Psoas muscle (tissue), 7 donors: ENCODE measurements at regions not wholly inside any gene's neighbourhood (a gene's known extent, or its start where the extent isn't known, plus 50 kb on each side); places are given as distances from the start of the nearest gene placed in this dataset.
"Not testable (repeated sequence)": the region's sequence is repeated elsewhere in the genome, so short reads cannot be mapped to it uniquely, and the experiment has no call there.

Experiments used
- ATAC-seq, 4 donors: fragments of 200-7000 bp; cut with Tn5 transposase; one replicate each; pipeline ENCODE4 v1.9.1; 2020; ENCODE audit warnings: moderate library complexity in 3 of 4, mild to moderate bottlenecking in 2 of 4
- DNase-seq, 2 donors: peaks; one replicate each; pipeline ENCODE4 v3.0.0-alpha.2; 2020
- H3K27ac ChIP-seq: fragments of 200-600 bp; one replicate; pipeline ENCODE4 v1.8.0; 2022
- H3K27me3 ChIP-seq, 3 donors: fragments of 200-600 bp in 1 of 3; one replicate each; pipeline versions ENCODE4 v1.6.1 to v1.8.0; 2013 to 2022; ENCODE audit warnings: low read length in 2 of 3, mild to moderate bottlenecking in 2 of 3, moderate library complexity in 1 of 3; ENCODE audit not compliant: insufficient read depth in 3 of 3
- H3K36me3 ChIP-seq, 2 donors: fragments of 200-600 bp in 1 of 2; one replicate each; pipeline versions ENCODE4 v1.6.1 to v1.8.0; 2013 to 2022; ENCODE audit warnings: low read depth in 1 of 2, mild to moderate bottlenecking in 1 of 2, moderate library complexity in 1 of 2; ENCODE audit not compliant: insufficient read depth in 1 of 2
- H3K4me1 ChIP-seq: fragments of 200-600 bp; one replicate; pipeline ENCODE4 v1.8.0; 2022
- H3K4me3 ChIP-seq: fragments of 200-600 bp; one replicate; pipeline ENCODE4 v1.8.0; 2022; ENCODE audit warnings: mild to moderate bottlenecking
- H3K9me3 ChIP-seq: fragments of 200-600 bp; one replicate; pipeline ENCODE4 v1.8.0; 2022
- WGBS, 3 donors: extraction: QIAGEN DNeasy Blood & Tissue Kit; methylation state at CpG; one replicate each; pipeline versions ENCODE4 v1.1.6 to v1.1.7; 2013; 5-methylcytosine and 5-hydroxymethylcytosine counted together
- intact Hi-C, 2 donors: fragments of 100-400 bp; cut with DNase I; formaldehyde crosslinking; loops; one replicate each; pipeline versions ENCODE4 v1.11.0 to v1.14.2; 2022
- TF ChIP-seq, protein P1 (sequence below): fragments of 200-600 bp; IDR thresholded peaks from one replicate; pipeline ENCODE4 v1.8.0; 2022; ENCODE audit warnings: antibody characterized with exemption
- donor health status: healthy with polysubstance abuse.
- donor health status: DM: no; HTN: no; CAD: no; lungs with moderate emphysema.
- donor health status: Bipolar disorder and iron deficiency.
- donor health status: healthy.
- donor health status: DM: yes; HTN: yes; CAD: no.
- donor health status: DM: no; HTN: no; CAD: no.
- donor health status: DM: yes; HTN: yes; CAD: no.

DNA sequence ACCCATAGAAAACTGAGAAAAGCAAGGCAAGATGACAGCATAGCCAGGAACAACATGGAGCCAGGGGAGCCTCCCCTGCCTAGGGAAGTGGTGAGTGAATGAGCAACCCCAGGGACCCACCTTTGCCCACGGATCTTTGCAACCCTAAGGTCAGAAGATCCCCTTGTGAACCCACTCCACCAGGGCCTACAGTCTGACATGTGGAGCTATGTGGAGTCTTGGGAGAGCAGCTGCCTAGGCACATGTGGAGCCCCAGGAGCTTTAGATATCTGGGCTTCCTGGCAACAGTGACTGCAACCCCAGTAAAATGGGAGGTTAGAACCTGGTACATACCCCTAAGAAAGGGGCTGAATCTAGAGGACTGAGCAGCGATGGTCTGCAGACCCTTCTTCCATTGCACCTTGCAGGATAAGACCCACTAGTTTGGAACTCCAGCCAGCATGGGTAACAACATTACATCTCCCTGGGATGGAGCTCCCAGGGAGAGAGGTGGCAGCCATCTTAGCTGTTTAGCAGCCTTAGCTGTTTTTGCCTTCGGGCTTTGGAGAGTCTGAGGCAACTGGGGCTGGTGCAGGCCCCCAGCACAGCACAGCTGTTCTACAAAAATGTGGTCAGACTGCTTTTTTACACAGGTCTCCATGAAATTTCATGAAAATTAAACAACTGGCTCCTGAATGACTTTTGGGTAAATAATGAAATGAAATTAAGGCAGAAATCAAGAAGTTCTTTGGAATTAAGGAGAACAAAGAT, 104.7 kb upstream of the TRIM2 start:
- WGBS, 3 donors = 78 to 85% (median 81%) methylated on average over 3 of the region's 3 CpGs
- TF ChIP-seq, protein P1, sequence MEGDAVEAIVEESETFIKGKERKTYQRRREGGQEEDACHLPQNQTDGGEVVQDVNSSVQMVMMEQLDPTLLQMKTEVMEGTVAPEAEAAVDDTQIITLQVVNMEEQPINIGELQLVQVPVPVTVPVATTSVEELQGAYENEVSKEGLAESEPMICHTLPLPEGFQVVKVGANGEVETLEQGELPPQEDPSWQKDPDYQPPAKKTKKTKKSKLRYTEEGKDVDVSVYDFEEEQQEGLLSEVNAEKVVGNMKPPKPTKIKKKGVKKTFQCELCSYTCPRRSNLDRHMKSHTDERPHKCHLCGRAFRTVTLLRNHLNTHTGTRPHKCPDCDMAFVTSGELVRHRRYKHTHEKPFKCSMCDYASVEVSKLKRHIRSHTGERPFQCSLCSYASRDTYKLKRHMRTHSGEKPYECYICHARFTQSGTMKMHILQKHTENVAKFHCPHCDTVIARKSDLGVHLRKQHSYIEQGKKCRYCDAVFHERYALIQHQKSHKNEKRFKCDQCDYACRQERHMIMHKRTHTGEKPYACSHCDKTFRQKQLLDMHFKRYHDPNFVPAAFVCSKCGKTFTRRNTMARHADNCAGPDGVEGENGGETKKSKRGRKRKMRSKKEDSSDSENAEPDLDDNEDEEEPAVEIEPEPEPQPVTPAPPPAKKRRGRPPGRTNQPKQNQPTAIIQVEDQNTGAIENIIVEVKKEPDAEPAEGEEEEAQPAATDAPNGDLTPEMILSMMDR = no peak
- Histone ChIP-seq H3K4me1 (no peaks in the 10 kb centered on the region), H3K27me3 (no peaks in the 10 kb centered on the region), H3K9me3 (no peaks in the 10 kb centered on the region), H3K4me3 (no peak overlapping the region), H3K36me3 (no peaks in the 10 kb centered on the region), H3K27ac (no peak overlapping the region)
- DNase-seq (no peak), ATAC-seq (no peak)
- intact Hi-C loops = no loop called here

DNA sequence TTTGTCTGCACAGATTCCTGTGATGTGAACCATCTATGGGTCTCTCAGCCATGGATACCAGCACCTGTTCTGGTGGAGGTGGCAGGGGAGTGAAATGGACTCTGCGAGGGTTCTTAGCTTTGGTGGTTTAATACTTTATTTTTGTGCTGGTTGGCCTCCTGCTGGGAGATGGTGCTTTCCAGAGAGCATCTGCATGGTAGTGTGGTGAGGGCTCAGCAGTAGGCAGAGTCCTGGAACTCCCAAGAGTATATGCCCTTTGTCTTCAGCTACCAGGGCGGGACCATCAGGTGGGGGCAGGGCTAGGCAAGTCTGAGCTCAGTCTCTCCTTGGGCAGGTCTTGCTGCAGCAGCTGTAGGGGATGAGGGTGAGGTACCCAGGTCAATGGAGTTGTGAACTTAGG, 97.5 kb upstream of the TRIM2 start:
- intact Hi-C loops, DNase-seq, H3K36me3 ChIP-seq, H3K4me1 ChIP-seq, H3K9me3 ChIP-seq, H3K4me3 ChIP-seq, H3K27ac ChIP-seq, H3K27me3 ChIP-seq, ATAC-seq: not testable (repeated sequence)
- 82 to 95% (median 82%) methylated on average over 2 of the region's 2 CpGs for WGBS, 3 donors

DNA sequence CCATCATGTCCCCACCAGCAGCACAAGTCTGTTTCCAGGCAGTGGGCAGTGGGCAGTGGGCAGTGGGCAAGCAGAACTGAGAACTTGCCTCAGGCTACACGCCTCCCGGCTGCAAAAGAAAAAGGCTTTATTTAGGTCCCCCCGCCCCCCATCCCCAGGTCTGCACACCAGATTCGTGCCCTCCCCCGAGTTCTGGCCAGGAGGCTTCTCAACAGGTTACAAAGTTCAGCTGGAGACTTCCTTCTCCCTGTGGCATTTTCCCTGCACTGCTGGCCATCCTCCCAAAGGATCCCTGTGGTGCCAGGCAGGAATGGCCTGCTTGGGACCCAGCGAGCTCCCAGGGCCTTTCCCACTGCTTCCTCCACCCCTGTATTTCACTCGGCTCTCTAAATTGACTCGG, 97.0 kb upstream of the TRIM2 start:
- intact Hi-C loops = no loop called here
- Histone ChIP-seq H3K9me3 (no peaks in the 10 kb centered on the region), H3K36me3 (no peaks in the 10 kb centered on the region), H3K27ac (no peak overlapping the region), H3K4me1 (no peaks in the 10 kb centered on the region), H3K4me3 (no peak overlapping the region), H3K27me3 (no peaks in the 10 kb centered on the region)
- no peak for DNase-seq
- WGBS, 3 donors = 84 to 87% (median 84%) methylated on average over 8 of the region's 8 CpGs
- no peak for ATAC-seq
- TF ChIP-seq, protein P1 = no peak

DNA sequence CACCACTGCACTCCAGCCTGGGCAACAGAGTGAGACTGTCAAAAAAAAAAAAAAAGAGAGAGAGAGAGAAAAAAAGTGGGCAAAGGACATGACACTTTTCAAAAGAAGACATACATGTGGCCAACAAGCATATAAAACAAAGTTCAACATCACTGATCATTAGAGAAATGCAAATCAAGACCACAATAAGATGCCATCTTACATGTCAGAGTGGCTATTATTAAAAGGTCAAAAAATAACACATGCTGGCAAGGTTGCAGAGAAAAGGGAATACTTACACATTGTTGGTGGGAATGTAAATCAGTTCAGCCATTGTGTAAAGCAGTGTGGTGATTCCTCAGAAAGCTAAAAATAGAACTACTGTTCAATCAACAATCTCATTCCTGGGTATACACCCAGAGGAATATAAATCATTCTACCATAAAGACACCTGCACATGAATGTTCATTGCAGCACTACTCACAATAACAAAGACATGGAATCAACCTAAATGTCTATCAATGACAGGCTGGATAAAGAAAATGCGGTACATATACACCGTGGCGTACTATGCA, 94.9 kb upstream of the TRIM2 start:
- Histone ChIP-seq H3K4me1 (no peaks in the 10 kb centered on the region), H3K4me3 (no peak overlapping the region), H3K27me3 (no peaks in the 10 kb centered on the region), H3K27ac (no peak overlapping the region), H3K36me3 (no peaks in the 10 kb centered on the region), H3K9me3 (no peaks in the 10 kb centered on the region)
- ATAC-seq (no peak), DNase-seq (no peak)
- intact Hi-C loops = no loop called here
- TF ChIP-seq, protein P1 = no peak
- WGBS, 3 donors = 96 to 99% (median 98%) methylated on average over 3 of the region's 3 CpGs

DNA sequence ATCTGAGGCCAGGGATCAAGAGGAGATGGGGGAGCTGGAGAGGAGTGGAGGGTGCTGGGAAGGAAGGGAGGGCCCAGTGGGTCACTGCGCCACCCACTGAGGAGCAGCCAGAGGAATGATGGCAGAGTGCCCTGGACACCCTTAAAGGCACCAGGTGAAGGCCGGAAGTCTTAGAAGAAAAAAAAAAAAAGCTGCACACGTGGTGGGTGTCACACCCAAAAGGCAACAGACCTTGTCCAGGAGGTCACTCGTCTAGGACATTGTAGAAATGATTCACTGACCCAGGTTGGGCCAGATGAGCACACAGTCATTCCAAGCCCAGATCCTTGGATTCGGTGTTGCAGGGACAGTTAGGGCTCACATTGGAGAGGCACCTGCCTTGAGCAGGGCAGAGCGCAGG, 93.5 kb upstream of the TRIM2 start:
- H3K36me3 ChIP-seq = no peaks in the 10 kb centered on the region
- DNase-seq (no peak), ATAC-seq (no peak)
- 63 to 82% (median 70%) methylated on average over 6 of the region's 6 CpGs for WGBS, 3 donors
- TF ChIP-seq, protein P1 = no peak
- H3K4me1 ChIP-seq = no peaks in the 10 kb centered on the region
- H3K27ac ChIP-seq = no peak overlapping the region
- H3K4me3 ChIP-seq = no peak overlapping the region
- intact Hi-C loops = no loop called here
- H3K27me3 ChIP-seq = no peaks in the 10 kb centered on the region
- H3K9me3 ChIP-seq = no peaks in the 10 kb centered on the region
